ENCODE measurements at regions not wholly inside any gene's neighbourhood (a gene's known extent, or its start where the extent isn't known, plus 50 kb on each side); places are given as distances from the start of the nearest gene placed in this dataset.
"Not testable (repeated sequence)": the region's sequence is repeated elsewhere in the genome, so short reads cannot be mapped to it uniquely, and the experiment has no call there.

GRCh38 chr10:84626397-84627087, 298.2 kb downstream of the CCSER2 start:
- no peak for DNase-seq (ENCODE audit: low read depth in 4 of 4, low spot score in 2 of 4)

DNA sequence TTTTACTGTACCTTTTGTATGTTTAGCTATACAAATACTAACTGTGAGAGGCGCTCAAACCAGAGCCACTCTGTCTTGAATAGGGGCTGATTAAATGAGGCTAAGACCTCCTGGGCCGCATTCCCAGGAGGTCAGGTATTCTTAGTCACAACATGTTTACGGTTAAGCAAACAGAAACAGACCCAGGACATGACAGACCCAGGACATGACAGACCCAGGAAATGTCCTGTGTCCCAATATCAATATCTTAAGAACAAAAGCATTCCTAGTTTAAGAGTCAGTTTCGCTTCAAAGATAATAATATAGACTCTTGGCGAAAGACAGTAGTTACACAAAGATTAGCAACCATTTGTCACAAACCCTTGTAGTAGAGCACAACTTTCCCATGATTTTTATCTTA, 304.5 kb downstream of the CCSER2 start:
- DNase-seq (ENCODE audit: low read depth in 4 of 4, low spot score in 2 of 4), result no peak

DNA sequence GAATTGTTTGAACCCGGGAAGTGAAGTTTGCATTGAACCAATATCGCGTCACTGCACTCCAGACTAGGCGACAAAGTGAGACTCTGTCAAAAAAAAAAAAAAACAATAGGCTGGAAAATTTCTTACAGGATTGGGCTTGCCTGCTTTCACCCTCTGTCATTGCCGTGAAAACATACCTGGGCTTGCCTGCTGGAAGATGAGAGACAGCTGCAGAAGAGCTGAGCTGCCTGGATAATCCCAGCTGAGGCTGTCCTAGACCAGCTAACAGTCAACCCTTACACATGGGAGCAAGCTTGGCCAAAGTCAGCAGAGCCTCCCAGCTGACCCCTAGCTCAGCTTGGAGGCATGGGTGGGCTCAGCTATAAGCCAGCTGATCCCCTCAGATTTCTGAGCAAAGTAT, 306.2 kb downstream of the CCSER2 start:
- no peak for DNase-seq (ENCODE audit: low read depth in 4 of 4, low spot score in 2 of 4)

DNA sequence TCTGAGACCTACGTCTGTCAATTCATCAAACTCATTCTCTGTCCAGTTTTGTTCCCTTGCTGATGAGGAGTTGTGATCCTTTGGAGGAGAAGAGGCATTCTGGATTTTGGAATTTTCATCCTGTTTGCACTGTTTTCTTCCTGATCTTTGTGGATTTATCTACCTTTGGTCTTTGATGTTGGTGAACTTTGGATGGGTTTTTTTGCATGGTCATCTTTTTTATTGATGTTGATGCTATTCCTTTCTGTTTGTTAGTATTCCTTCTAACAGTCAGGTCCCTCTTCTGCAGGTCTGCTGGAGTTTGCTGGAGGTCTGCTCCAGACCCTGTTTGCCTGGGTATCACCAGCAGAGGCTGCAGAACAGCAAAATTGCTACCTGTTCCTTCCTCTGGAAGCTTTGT, 322.2 kb downstream of the CCSER2 start:
- DNase-seq (ENCODE audit: low read depth in 4 of 4, low spot score in 2 of 4), result not testable (repeated sequence)

DNA sequence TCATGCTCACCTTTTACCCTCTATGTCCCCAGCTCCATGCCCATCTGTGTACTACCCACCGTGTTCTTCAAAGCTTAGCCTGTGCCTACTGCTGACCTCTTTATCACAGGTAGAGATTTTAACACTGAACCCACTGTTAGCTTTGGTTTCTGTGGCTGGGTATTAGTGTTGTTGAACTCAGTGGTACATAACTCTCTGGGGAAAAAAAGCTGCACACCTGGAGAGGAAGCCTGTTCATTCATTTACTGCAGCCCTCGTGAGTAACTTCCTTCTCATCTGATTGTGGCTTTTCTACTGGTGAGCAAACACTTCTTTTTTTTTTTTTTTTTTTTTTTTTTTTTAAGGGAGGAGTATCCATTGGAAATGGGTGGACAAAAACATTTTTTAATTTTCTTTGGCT, 326.3 kb downstream of the CCSER2 start:
- no peak for DNase-seq (ENCODE audit: low read depth in 4 of 4, low spot score in 2 of 4)

GRCh38 chr10:84659027-84659426, 330.6 kb downstream of the CCSER2 start:
- no peak for DNase-seq (ENCODE audit: low read depth in 4 of 4, low spot score in 2 of 4)

DNA sequence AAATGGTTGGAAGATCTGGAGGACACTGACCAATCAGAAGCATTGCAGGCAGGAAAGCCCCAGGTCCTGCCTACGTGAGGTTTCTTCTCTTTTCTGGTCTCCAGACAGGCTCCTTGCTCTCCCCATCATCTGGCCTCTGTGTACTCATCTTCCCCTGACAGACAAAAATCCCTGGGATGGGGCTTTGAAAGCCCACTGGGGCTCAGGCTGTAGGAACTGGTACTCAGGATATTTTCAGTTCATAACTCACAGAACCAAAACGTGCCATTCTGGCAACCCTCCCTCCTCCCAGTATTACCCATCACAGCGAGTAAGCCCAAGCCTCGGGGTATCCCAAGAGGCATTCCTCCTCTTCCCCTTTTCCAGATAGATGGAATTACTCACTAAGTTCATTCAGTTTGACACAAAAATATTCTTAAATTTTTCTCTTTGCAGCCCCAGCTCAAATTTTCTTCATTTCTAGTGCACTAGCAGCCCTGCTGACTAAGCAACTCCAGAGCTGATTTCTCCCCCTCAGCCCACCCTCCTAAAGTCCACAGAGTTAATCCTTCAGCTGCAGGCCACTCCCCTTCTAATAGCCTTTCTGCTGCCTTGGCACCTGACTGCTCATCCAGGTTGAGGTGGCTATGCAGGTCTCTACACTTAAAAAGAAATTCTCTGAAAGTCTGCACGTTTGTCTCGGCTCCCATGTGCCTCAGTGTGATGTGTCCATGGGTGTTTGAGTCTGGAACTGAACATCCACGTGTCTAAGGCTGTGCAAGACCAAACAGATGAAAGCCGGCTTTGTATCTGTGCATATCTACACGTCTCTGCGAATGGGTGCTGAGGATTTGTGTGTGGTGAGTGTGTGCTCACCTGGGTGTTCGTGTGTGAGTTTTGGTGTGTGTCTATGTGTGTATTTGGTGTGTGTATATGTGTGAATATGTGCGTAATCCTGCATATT, 331.4 kb downstream of the CCSER2 start:
- no peak for DNase-seq (ENCODE audit: low read depth in 4 of 4, low spot score in 2 of 4)

GRCh38 chr10:84660450-84661159, 332.2 kb downstream of the CCSER2 start:
- DNase-seq (ENCODE audit: low read depth in 4 of 4, low spot score in 2 of 4), result no peak

DNA sequence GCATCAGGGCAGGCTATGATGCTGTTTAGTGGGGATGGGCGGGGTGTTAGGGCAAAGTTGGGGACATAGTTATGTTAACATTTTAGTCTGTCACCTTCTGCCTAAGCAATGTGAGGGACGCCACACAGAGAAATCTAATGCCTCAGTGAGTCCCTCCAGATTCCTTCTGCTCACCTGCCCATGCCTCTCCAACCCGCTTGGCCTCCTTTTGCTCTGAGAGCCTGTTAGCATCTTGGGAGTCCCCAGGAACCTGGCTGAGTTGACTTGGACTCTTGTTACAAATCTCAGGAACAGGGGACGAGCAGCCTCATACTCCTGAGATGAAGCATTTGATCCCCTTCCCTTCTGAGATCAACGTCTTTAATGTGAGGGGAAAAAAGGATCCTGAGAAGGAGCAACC, 336.8 kb downstream of the CCSER2 start:
- DNase-seq (ENCODE audit: low read depth in 4 of 4, low spot score in 2 of 4), result no peak

- no peak for DNase-seq (ENCODE audit: low read depth in 4 of 4, low spot score in 2 of 4)
Measured at GRCh38 chr10:84665883-84666463, 337.6 kb downstream of the CCSER2 start.

- DNase-seq (ENCODE audit: low read depth in 4 of 4, low spot score in 2 of 4), result no peak
Measured at GRCh38 chr10:84668186-84668763, 339.9 kb downstream of the CCSER2 start.

- DNase-seq (ENCODE audit: low read depth in 4 of 4, low spot score in 2 of 4), result no peak
Measured at GRCh38 chr10:84675060-84675459, 346.7 kb downstream of the CCSER2 start.

GRCh38 chr10:84676536-84676935, 348.1 kb downstream of the CCSER2 start:
- DNase-seq (ENCODE audit: low read depth in 4 of 4, low spot score in 2 of 4), result no peak

GRCh38 chr10:84681781-84682180, 353.4 kb downstream of the CCSER2 start:
- no peak for DNase-seq (ENCODE audit: low read depth in 4 of 4, low spot score in 2 of 4)

DNA sequence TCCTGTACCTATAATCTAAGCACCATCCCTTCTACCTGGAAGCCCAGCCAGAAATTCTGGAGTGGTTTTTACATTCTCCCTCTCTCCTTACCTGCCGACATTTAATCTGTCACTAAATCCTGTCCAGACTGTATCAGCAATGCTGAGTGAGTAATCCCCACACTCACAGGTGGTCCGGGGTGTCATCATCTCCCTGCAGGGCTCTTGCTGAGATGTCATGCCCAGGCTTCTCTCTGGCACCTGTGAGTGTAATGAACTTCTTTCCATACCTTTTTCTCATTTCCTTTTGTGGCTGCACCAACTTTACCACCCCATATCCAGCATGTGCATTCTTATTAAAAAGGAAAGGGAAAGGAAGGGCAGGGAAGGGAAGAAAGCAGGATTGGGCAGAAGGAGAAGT, 355.2 kb downstream of the CCSER2 start:
- DNase-seq (ENCODE audit: low read depth in 4 of 4, low spot score in 2 of 4), result no peak

DNA sequence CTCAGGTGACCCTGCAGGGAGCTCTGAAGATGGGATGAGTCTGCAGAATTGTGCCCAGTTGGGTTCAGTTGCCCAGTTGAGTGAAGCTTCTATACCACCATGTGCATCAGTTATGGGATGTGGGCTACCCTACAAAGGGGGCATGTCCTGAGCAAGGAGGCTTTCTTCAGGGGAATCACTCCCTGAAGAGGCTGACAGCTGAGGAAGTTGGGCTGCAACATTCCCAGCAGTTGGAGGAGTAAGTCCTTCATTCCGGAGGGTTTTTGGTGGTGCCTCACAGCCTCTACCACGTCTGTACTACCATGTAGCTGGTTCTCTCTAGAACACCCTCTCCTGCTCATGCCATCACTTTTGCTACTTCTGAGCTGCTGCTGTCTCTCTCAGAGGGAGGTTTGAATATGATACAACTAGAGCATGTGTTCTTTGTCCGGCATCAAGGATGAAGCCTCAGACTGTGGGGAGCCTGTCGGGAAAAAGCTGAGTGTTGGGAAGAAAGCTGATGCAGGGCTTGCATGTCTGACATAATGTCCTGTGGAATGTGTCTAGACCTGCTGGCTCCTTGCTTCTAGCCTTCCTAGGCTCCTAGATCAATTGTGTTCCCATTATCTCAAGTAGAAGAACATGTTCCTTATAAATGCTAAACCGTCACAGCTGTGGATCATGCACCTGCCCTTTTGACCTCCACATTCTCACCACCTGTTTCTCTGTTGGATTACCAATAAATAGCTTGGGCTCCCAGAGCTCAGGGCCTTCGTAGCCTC, 355.8 kb downstream of the CCSER2 start:
- DNase-seq (ENCODE audit: low read depth in 4 of 4, low spot score in 2 of 4), result no peak

GRCh38 chr10:84685047-84685660, 356.8 kb downstream of the CCSER2 start:
- no peak for DNase-seq (ENCODE audit: low read depth in 4 of 4, low spot score in 2 of 4)

DNA sequence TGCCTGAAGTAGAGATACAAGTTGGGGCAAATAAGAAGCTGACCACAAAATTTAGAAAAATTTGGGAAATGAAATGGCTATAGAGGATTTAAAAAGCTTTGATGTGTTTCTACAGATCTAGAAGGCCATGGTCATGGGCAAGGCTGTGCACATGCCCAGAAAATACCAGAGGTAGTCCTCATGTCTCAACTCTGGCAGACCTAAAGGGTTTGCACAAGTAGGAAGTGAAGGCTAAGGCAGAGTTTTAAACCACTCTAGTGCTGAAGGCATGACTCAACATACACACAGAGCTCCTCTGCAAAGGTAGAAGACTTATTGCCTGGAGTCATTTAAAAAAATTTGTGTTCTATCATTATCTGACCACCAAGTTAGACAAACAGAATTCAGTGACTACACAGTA, 364.6 kb downstream of the CCSER2 start:
- no peak for DNase-seq (ENCODE audit: low read depth in 4 of 4, low spot score in 2 of 4)

DNA sequence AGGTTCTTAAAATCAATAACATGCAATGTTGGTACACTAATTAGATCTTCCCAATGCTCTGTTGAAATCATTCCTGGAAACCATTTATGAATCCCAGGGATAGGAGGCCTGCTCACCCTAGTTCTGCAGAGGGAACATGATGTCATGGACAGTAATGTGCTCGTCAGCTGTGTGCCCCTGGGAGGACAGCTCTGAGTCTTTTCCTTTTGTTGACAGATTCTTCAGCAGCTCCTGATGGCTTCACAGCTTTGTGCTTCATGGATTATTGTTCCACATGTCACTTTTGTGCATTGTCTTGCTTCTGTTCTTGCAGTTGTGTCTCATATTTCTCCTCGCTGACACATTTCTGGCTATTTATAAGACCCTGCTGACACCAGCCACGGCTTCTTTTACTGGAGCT, 367.5 kb downstream of the CCSER2 start:
- no peak for DNase-seq (ENCODE audit: low read depth in 4 of 4, low spot score in 2 of 4)
